H1 (cell line): ENCODE measurements at regions not wholly inside any gene's neighbourhood (a gene's known extent, or its start where the extent isn't known, plus 50 kb on each side); places are given as distances from the start of the nearest gene placed in this dataset.

Source experiments
- CTCF ChIA-PET: fragments of 300-600 bp; sonication (Branson Sonifier 250); formaldehyde crosslinking; loops from one replicate; lab custom pipeline; 2021; ENCODE audit not compliant: partially characterized antibody; lab: Charles Lee
- POLR2A ChIA-PET: fragments of 300-600 bp; sonication (Branson Sonifier 250); formaldehyde crosslinking; loops from one replicate; lab custom pipeline; 2021; ENCODE audit warnings: inconsistent platforms; ENCODE audit not compliant: partially characterized antibody; lab: Charles Lee
- DNase-seq, 2 experiments: peaks; one replicate each; pipeline versions ENCODE4 v3.0.0 to v3.0.0-alpha.2; 2010 to 2022; ENCODE audit warnings: low spot score in 2 of 2, low read depth in 1 of 2, mixed read lengths in 1 of 2
- FAIRE-seq: peaks from 2 replicates; lab custom pipeline; 2011; peaks lifted over from hg19 to GRCh38; lab: Jason Lieb, UNC
- H2AFZ ChIP-seq: 2 replicates; pipeline ENCODE4 v1.8.1; 2012; ENCODE audit warnings: low read length, inconsistent platforms
- H2AK5ac ChIP-seq: 2 replicates; pipeline ENCODE4 v1.6.1; 2013; ENCODE audit warnings: low read depth, low read length
- H2BK120ac ChIP-seq: replicated peaks from 2 replicates; pipeline ENCODE3; 2013; ENCODE audit warnings: low read depth, low read length, inconsistent platforms
- H2BK12ac ChIP-seq: 2 replicates; pipeline ENCODE4 v1.6.1; 2013; ENCODE audit warnings: low read depth, low read length
- H2BK15ac ChIP-seq: 2 replicates; pipeline ENCODE4 v1.6.1; 2013; ENCODE audit warnings: low read length
- H2BK20ac ChIP-seq: 2 replicates; pipeline ENCODE4 v1.6.1; 2013; ENCODE audit warnings: low read length
- H2BK5ac ChIP-seq: 2 replicates; pipeline ENCODE4 v1.6.1; 2013; ENCODE audit warnings: low read depth, low read length
- H3K14ac ChIP-seq: 2 replicates; pipeline ENCODE4 v1.6.1; 2013; ENCODE audit warnings: inconsistent platforms; ENCODE audit not compliant: insufficient read length
- H3K18ac ChIP-seq: 2 replicates; pipeline ENCODE4 v1.6.1; 2013; ENCODE audit warnings: low read length; ENCODE audit errors: extremely low read depth
- H3K23ac ChIP-seq: 2 replicates; pipeline ENCODE4 v1.6.1; 2013; ENCODE audit warnings: inconsistent platforms; ENCODE audit not compliant: insufficient read length
- H3K23me2 ChIP-seq: 2 replicates; pipeline ENCODE4 v1.6.1; 2013; ENCODE audit warnings: low read depth, low read length
- H3K27ac ChIP-seq: 2 replicates; pipeline ENCODE4 v1.6.1; 2011; ENCODE audit warnings: low read depth, low read length, inconsistent platforms
- H3K27me3 ChIP-seq, 4 experiments: replicated peaks in 1 of 4; 1 replicate in 1 of 4; 2 replicates in 3 of 4; pipeline versions ENCODE4 v1.6.1 to v1.8.1; 2011 to 2013; ENCODE audit warnings: low read length in 3 of 4, mild to moderate bottlenecking in 3 of 4, inconsistent platforms in 2 of 4, mixed read lengths in 2 of 4, moderate library complexity in 1 of 4; ENCODE audit not compliant: control insufficient read depth in 3 of 4, insufficient read depth in 3 of 4; ENCODE audit errors: extremely low read depth in 1 of 4
- H3K36me3 ChIP-seq, 4 experiments: 2 replicates each; pipeline versions ENCODE4 v1.6.1 to v1.8.1; 2011 to 2013; ENCODE audit warnings: mild to moderate bottlenecking in 4 of 4, low read length in 3 of 4, moderate library complexity in 2 of 4, control low read depth in 1 of 4, inconsistent platforms in 1 of 4; ENCODE audit not compliant: insufficient read depth in 4 of 4, control insufficient read depth in 2 of 4
- H3K4ac ChIP-seq: replicated peaks from 2 replicates; pipeline ENCODE3; 2013; ENCODE audit warnings: low read length, low read depth, mixed read lengths, inconsistent platforms; ENCODE audit not compliant: insufficient read length
- H3K4me1 ChIP-seq, 4 experiments: replicated peaks in 1 of 4; 1 replicate in 1 of 4; 2 replicates in 3 of 4; pipeline versions ENCODE4 v1.6.1 to v1.8.1; 2011 to 2013; ENCODE audit warnings: low read length in 3 of 4, inconsistent platforms in 2 of 4, mixed read lengths in 1 of 4; ENCODE audit not compliant: insufficient read depth in 4 of 4, control insufficient read depth in 3 of 4
- H3K4me2 ChIP-seq, 2 experiments: 2 replicates each; pipeline versions ENCODE4 v1.6.1 to v1.8.1; 2011 to 2013; ENCODE audit warnings: low read depth in 2 of 2, low read length in 2 of 2, control low read depth in 1 of 2, inconsistent platforms in 1 of 2, mild to moderate bottlenecking in 1 of 2; ENCODE audit not compliant: insufficient read depth in 1 of 2
- H3K4me3 ChIP-seq, 4 experiments: fragments of 200-600, 300-600 bp in 1 of 4; sonication (generic), shearing (Covaris generic), sonication (Bioruptor Twin) in 1 of 4; 2 replicates each; pipeline versions ENCODE4 v1.5.1 to v1.8.1; 2011 to 2016; ENCODE audit warnings: low read length in 4 of 4, low read depth in 3 of 4, control low read depth in 2 of 4, inconsistent platforms in 2 of 4, mild to moderate bottlenecking in 2 of 4, mixed read lengths in 1 of 4, moderate library complexity in 1 of 4; ENCODE audit not compliant: insufficient read depth in 2 of 4; ENCODE audit errors: extremely low read depth in 1 of 4
- H3K56ac ChIP-seq: replicated peaks from 2 replicates; pipeline ENCODE3; 2013; ENCODE audit warnings: low read depth, mild to moderate bottlenecking, mixed read lengths, low read length, inconsistent platforms; ENCODE audit not compliant: insufficient read length
- H3K79me1 ChIP-seq: 2 replicates; pipeline ENCODE4 v1.6.1; 2013; ENCODE audit warnings: low read depth, low read length, control low read depth
- H3K79me2 ChIP-seq, 2 experiments: 2 replicates each; pipeline versions ENCODE4 v1.6.1 to v1.8.1; 2012 to 2013; ENCODE audit warnings: low read length in 2 of 2, mild to moderate bottlenecking in 2 of 2, inconsistent platforms in 1 of 2; ENCODE audit not compliant: insufficient read depth in 2 of 2, control insufficient read depth in 1 of 2
- H3K9ac ChIP-seq, 4 experiments: replicated peaks in 1 of 4; 1 replicate in 1 of 4; 2 replicates in 3 of 4; pipeline versions ENCODE4 v1.6.1 to v1.8.1; 2011 to 2013; ENCODE audit warnings: low read depth in 3 of 4, low read length in 3 of 4, control low read depth in 2 of 4, mild to moderate bottlenecking in 2 of 4, moderate library complexity in 2 of 4, inconsistent platforms in 1 of 4; ENCODE audit errors: extremely low read depth in 1 of 4
- H3K9me3 ChIP-seq, 2 experiments: 2 replicates each; pipeline versions ENCODE4 v1.6.1 to v1.8.1; 2012 to 2013; ENCODE audit warnings: mild to moderate bottlenecking in 2 of 2, moderate library complexity in 2 of 2, control low read depth in 1 of 2, inconsistent platforms in 1 of 2, low read depth in 1 of 2, low read length in 1 of 2, mixed read lengths in 1 of 2; ENCODE audit not compliant: insufficient read depth in 2 of 2
- H4K20me1 ChIP-seq, 2 experiments: replicated peaks in 1 of 2; 2 replicates each; pipeline versions ENCODE3 to v1.8.1; 2011 to 2013; ENCODE audit warnings: inconsistent platforms in 2 of 2, low read length in 2 of 2, mild to moderate bottlenecking in 1 of 2; ENCODE audit not compliant: insufficient read depth in 2 of 2, control insufficient read depth in 1 of 2
- H4K5ac ChIP-seq: 2 replicates; pipeline ENCODE4 v1.6.1; 2013; ENCODE audit warnings: low read length, low read depth, mixed read lengths, inconsistent platforms; ENCODE audit not compliant: insufficient read length
- H4K8ac ChIP-seq: 2 replicates; pipeline ENCODE4 v1.8.0; 2013; ENCODE audit warnings: mild to moderate bottlenecking, moderate library complexity, low read length, inconsistent platforms; ENCODE audit not compliant: insufficient read depth; ENCODE audit errors: extremely low read depth
- H4K91ac ChIP-seq: replicated peaks from 2 replicates; pipeline ENCODE3; 2013; ENCODE audit warnings: low read length, mixed read lengths, inconsistent platforms; ENCODE audit not compliant: insufficient read length
- CEBPB ChIP-seq: IDR thresholded peaks from 2 replicates; pipeline ENCODE4 v1.6.1; 2012; ENCODE audit warnings: low read depth, low read length
- CHD1 ChIP-seq: IDR thresholded peaks from 2 replicates; pipeline ENCODE4 v1.6.1; 2012; ENCODE audit warnings: low read depth, low read length, improper control_type of control experiment
- KDM4A ChIP-seq: IDR thresholded peaks from one replicate; pipeline ENCODE4 v1.7.1; 2012; ENCODE audit warnings: low read depth, mild to moderate bottlenecking, moderate library complexity, low read length, inconsistent platforms; ENCODE audit not compliant: severe bottlenecking
- RNF2 ChIP-seq: fragments of 200-900, 300-1000 bp; sonication (generic); IDR thresholded peaks from 2 replicates; pipeline ENCODE4 v1.7.1; 2016; ENCODE audit warnings: borderline replicate concordance, low read depth, mild to moderate bottlenecking, antibody characterized with exemption, low read length; ENCODE audit not compliant: poor library complexity, severe bottlenecking; ENCODE audit errors: missing control alignments
- SIX5 ChIP-seq: IDR thresholded peaks from 2 replicates; pipeline ENCODE4 v1.6.1; 2011; ENCODE audit warnings: mild to moderate bottlenecking, low read depth, low read length
- YY1 ChIP-seq: IDR thresholded peaks from 2 replicates; pipeline ENCODE4 v1.6.1; 2011; ENCODE audit warnings: low read depth, mild to moderate bottlenecking, low read length
- ZNF274 ChIP-seq: IDR thresholded peaks from 2 replicates; pipeline ENCODE4 v1.7.0; 2012; ENCODE audit warnings: low read length, borderline replicate concordance; ENCODE audit errors: extremely low read depth
- WGBS, 2 experiments: shearing (Covaris generic) in 1 of 2; methylation state at CpG; one replicate each; pipeline versions ENCODE4 v1.1.6 to v1.1.7; 2013 to 2015; ENCODE audit warnings: low lambda C conversion rate in 2 of 2, mixed read lengths in 2 of 2, inconsistent platforms in 1 of 2, low coverage in 1 of 2, missing lambda C conversion rate in 1 of 2; ENCODE audit not compliant: insufficient replicate concordance in 2 of 2, insufficient coverage in 1 of 2, insufficient read length in 1 of 2; ENCODE audit errors: extremely low coverage in 1 of 2, missing lambda C conversion rate in 1 of 2; 5-methylcytosine and 5-hydroxymethylcytosine counted together

DNA sequence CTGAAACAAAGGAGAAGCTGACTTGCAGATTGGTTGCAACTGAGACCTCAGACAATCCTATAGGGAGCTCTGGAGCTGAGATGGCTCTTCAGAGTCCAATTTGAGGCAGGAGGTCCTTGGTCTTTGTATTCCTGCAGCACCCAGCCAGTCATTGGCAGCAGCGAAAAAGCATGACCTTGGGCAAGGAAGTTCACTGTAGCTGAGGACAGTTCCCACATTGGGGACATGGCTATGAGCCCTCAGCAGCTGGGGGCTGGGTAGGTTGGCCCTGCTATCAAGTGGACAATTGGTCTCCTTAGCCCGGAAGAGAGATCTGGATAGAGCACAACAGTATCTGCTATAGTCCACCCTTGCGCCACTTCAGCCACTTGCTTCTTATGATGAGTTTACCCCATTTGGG is 56.9 kb upstream of the ATP6AP2 start:
- Histone ChIP-seq H3K27me3 (no peaks in the 10 kb centered on the region), H4K91ac (no peak overlapping the region), H3K36me3 (no peaks in the 10 kb centered on the region), H4K8ac (no peak overlapping the region), H3K4me2 (no peak overlapping the region), H3K79me2 (no peaks in the 10 kb centered on the region), H3K27ac (no peak overlapping the region), H2BK15ac (no peak overlapping the region), H2AFZ (no peak overlapping the region), H3K23ac (no peak overlapping the region), H2BK20ac (no peak overlapping the region), H2BK12ac (no peak overlapping the region), H3K4ac (no peak overlapping the region), H3K9me3 (peaks cover 0 to 3% of the 10 kb centered on the region in 2 experiments; a peak in 1 of 4 replicates), H2AK5ac (no peak overlapping the region), H3K79me1 (no peaks in the 10 kb centered on the region), H3K56ac (no peak overlapping the region), H2BK5ac (no peak overlapping the region), H3K4me3 (no peak overlapping the region), H4K20me1 (no peaks in the 10 kb centered on the region), H3K18ac (no peak overlapping the region), H2BK120ac (no peak overlapping the region), H4K5ac (no peak overlapping the region), H3K23me2 (no peaks in the 10 kb centered on the region), H3K4me1 (no peaks in the 10 kb centered on the region), H3K9ac (no peak overlapping the region), H3K14ac (no peak overlapping the region)
- 97% methylated on average over 3 of the region's 3 CpGs; no CpG with 5 or more reads in 1 of the 2 experiments for WGBS, 2 experiments
- CTCF ChIA-PET = no interaction called here
- DNase-seq (no peak), FAIRE-seq (no peak)
- POLR2A ChIA-PET = no interaction called here
- TF ChIP-seq SIX5 (no peak), ZNF274 (no peak), RNF2 (no peak), YY1 (no peak), CEBPB (no peak), KDM4A (no peak), CHD1 (no peak)
